Prostate gland (tissue), 2 donors: ENCODE measurements at regions not wholly inside any gene's neighbourhood (a gene's known extent, or its start where the extent isn't known, plus 50 kb on each side); places are given as distances from the start of the nearest gene placed in this dataset.
"Not testable (repeated sequence)": the region's sequence is repeated elsewhere in the genome, so short reads cannot be mapped to it uniquely, and the experiment has no call there.

Source experiments
- DNase-seq: peaks from one replicate; pipeline ENCODE4 v3.0.0-alpha.2; 2019; ENCODE audit warnings: low spot score
- H3K27ac ChIP-seq, 2 donors: fragments of 200-600 bp; sonication (generic); 2 replicates each; pipeline ENCODE4 v1.5.1; 2017 to 2019
- H3K27me3 ChIP-seq: fragments of 200-600 bp; sonication (generic); replicated peaks from 2 replicates; pipeline ENCODE4 v1.5.1; 2019; ENCODE audit not compliant: insufficient read depth
- H3K36me3 ChIP-seq, 2 donors: fragments of 200-600 bp; sonication (generic); 1 replicate in 1 of 2; 2 replicates in 1 of 2; pipeline versions ENCODE4 v1.5.1 to v1.8.1; 2017 to 2019
- H3K4me1 ChIP-seq: fragments of 200-600 bp; sonication (generic); replicated peaks from 2 replicates; pipeline ENCODE4 v1.5.1; 2019
- H3K4me3 ChIP-seq, 2 donors: fragments of 200-600 bp; sonication (generic); 2 replicates each; pipeline ENCODE4 v1.5.1; 2017 to 2019
- H3K9me3 ChIP-seq: fragments of 200-600 bp; sonication (generic); 2 replicates; pipeline ENCODE4 v1.5.1; 2017
- CTCF ChIP-seq, 4 experiments: fragments of 200-600 bp in 2 of 4; fragments of 450-650 bp in 2 of 4; sonication (generic) in 2 of 4; IDR thresholded peaks; 1 replicate in 3 of 4; 2 replicates in 1 of 4; pipeline ENCODE4 v1.5.1; 2016 to 2019; ENCODE audit warnings: antibody characterized with exemption in 4 of 4, mild to moderate bottlenecking in 2 of 4, moderate library complexity in 2 of 4
- POLR2A ChIP-seq: fragments of 450-650 bp; IDR thresholded peaks from one replicate; pipeline ENCODE4 v1.6.1; 2016; ENCODE audit warnings: antibody characterized with exemption, mild to moderate bottlenecking
- POLR2AphosphoS5 ChIP-seq: sonication (generic); formaldehyde crosslinking; IDR thresholded peaks from one replicate; pipeline ENCODE4 v1.6.1; 2017; ENCODE audit warnings: antibody characterized with exemption
- WGBS: methylation state at CpG from one replicate; pipeline ENCODE4 v1.1.5; 2018; 5-methylcytosine and 5-hydroxymethylcytosine counted together
- intact Hi-C: fragments of 100-400 bp; cut with DNase I; formaldehyde crosslinking; loops from one replicate; pipeline ENCODE4 v1.14.2; 2022

- WGBS: 89% methylated on average over 1 of the region's 1 CpG
- no peaks in the 10 kb centered on the region for H3K4me1 ChIP-seq
- H3K27me3 ChIP-seq: no peaks in the 10 kb centered on the region
- H3K27ac ChIP-seq: no peak overlapping the region
- TF ChIP-seq CTCF (IDR thresholded peaks at IDR 0.05): peak in 1 of 4 experiments; percentile 9
- no peak for TF ChIP-seq POLR2A
- no peak overlapping the region for H3K4me3 ChIP-seq
- no peaks in the 10 kb centered on the region for H3K36me3 ChIP-seq
- DNase-seq: no peak
- H3K9me3 ChIP-seq: no peaks in the 10 kb centered on the region
- intact Hi-C loops: no loop called here
Measured at GRCh38 chr1:173268261-173268660, 61.1 kb upstream of the TNFSF4 start.

DNA sequence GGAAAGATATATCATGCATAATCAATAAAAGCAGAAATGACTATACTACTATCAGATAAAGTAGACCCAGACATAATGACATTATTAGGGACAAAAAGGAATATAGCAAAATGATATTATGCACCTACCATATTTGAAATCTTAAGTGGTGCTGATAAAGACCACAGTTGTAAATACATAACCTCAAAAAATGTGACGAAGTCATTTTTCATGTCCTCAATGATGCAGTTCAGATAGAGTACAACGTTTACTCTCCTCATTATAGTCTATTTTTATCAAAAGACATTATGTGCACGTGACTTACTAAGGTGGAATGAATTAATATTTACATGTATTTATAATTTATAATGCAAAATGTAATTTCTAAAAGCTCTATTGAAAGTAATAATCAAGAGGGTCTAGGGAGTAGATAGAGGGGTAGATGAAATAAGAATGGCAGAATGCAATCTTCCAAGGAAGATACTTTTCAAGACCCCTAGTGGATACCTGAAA lies 61.7 kb upstream of the TNFSF4 start:
- no peak for DNase-seq
- intact Hi-C loops: no loop called here
- no peak overlapping the region for H3K4me3 ChIP-seq
- H3K27ac ChIP-seq: no peak overlapping the region
- H3K4me1 ChIP-seq: no peaks in the 10 kb centered on the region
- TF ChIP-seq POLR2A (no peak), CTCF (IDR thresholded peaks at IDR 0.05) (no peak), POLR2AphosphoS5 (no peak)
- 78% methylated on average over 3 of the region's 3 CpGs for WGBS
- no peaks in the 10 kb centered on the region for H3K9me3 ChIP-seq
- H3K27me3 ChIP-seq: no peaks in the 10 kb centered on the region
- H3K36me3 ChIP-seq: no peaks in the 10 kb centered on the region

- 73% methylated on average over 2 of the region's 2 CpGs for WGBS
- no peaks in the 10 kb centered on the region for H3K27me3 ChIP-seq
- H3K9me3 ChIP-seq: no peaks in the 10 kb centered on the region
- DNase-seq: no peak
- no peaks in the 10 kb centered on the region for H3K36me3 ChIP-seq
- no peak overlapping the region for H3K27ac ChIP-seq
- no peak overlapping the region for H3K4me3 ChIP-seq
- TF ChIP-seq POLR2AphosphoS5 (no peak), CTCF (IDR thresholded peaks at IDR 0.05) (no peak), POLR2A (no peak)
- intact Hi-C loops: no loop called here
- H3K4me1 ChIP-seq: no peaks in the 10 kb centered on the region
Measured at GRCh38 chr1:173269490-173270230, 62.5 kb upstream of the TNFSF4 start.

- Histone ChIP-seq H3K27ac (no peak overlapping the region), H3K9me3 (no peaks in the 10 kb centered on the region), H3K4me3 (no peak overlapping the region), H3K4me1 (no peaks in the 10 kb centered on the region), H3K36me3 (no peaks in the 10 kb centered on the region), H3K27me3 (no peaks in the 10 kb centered on the region)
- WGBS: 91% methylated on average over 2 of the region's 2 CpGs
- TF ChIP-seq POLR2AphosphoS5 (no peak), CTCF (IDR thresholded peaks at IDR 0.05) (no peak), POLR2A (no peak)
- intact Hi-C loops: no loop called here
- no peak for DNase-seq
Measured at GRCh38 chr1:173270243-173270642, 63.1 kb upstream of the TNFSF4 start.

DNA sequence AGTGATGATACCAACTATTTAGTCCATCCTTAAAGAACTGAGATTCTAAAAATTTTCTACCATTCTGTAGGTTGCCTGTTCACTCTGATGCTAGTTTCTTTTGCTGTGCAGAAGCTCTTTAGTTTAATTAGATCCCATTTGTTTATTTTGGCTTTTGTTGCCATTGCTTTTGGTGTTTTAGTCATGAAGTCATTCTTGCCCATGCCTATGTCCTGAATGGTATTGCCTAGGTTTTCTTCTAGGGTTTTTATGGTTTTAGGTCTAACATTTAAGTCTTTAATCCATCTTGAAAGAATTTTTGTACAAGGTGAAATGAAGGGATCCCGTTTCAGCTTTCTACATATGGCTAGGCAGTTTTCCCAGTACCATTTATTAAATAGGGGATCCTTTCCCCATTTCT lies 63.9 kb upstream of the TNFSF4 start:
- 69% methylated on average over 1 of the region's 1 CpG for WGBS
- H3K27ac ChIP-seq, H3K4me3 ChIP-seq, intact Hi-C loops, H3K4me1 ChIP-seq, DNase-seq, H3K36me3 ChIP-seq, H3K27me3 ChIP-seq, H3K9me3 ChIP-seq: not testable (repeated sequence)
